ENCODE measurements at regions not wholly inside any gene's neighbourhood (a gene's known extent, or its start where the extent isn't known, plus 50 kb on each side); places are given as distances from the start of the nearest gene placed in this dataset.

GRCh38 chr21:23463365-23463764, 2143.9 kb downstream of the MRPL39 start:
- TF ChIP-seq CTCF (IDR thresholded peaks at IDR 0.05), result no peak
- TF ChIP-seq EP300 (IDR thresholded peaks at IDR 0.05), result no peak
- TF ChIP-seq POLR2AphosphoS5 (IDR thresholded peaks at IDR 0.05), result no peak
- no peak for TF ChIP-seq POLR2A (IDR thresholded peaks at IDR 0.05)
- Histone ChIP-seq H3K36me3 (no peaks in the 10 kb centered on the region), H3K27me3 (no peaks in the 10 kb centered on the region), H3K4me3 (no peak overlapping the region), H3K4me1 (no peaks in the 10 kb centered on the region), H3K27ac (no peak overlapping the region), H3K9me3 (no peaks in the 10 kb centered on the region)
- intact Hi-C loops (cut with DNase I), result no loop called here
- WGBS, 2 donors, result 45 to 80% methylated on average over 1 of the region's 1 CpG
- DNase-seq, result no peak

GRCh38 chr21:23455676-23456075, 2151.6 kb downstream of the MRPL39 start:
- intact Hi-C loops (cut with DNase I), result no loop called here
- DNase-seq, result no peak
- Histone ChIP-seq H3K4me3 (no peak overlapping the region), H3K9me3 (peaks cover 0 to 4% (median 0%) of the 10 kb centered on the region in 4 donors), H3K27me3 (no peaks in the 10 kb centered on the region), H3K27ac (no peak overlapping the region), H3K36me3 (no peaks in the 10 kb centered on the region), H3K4me1 (no peaks in the 10 kb centered on the region)
- TF ChIP-seq CTCF (IDR thresholded peaks at IDR 0.05) (no peak), EP300 (IDR thresholded peaks at IDR 0.05) (no peak), POLR2AphosphoS5 (IDR thresholded peaks at IDR 0.05) (no peak), POLR2A (IDR thresholded peaks at IDR 0.05) (no peak)
- 55 to 77% methylated on average over 4 of the region's 4 CpGs for WGBS, 2 donors

GRCh38 chr21:23452384-23453083, 2154.7 kb downstream of the MRPL39 start:
- H3K27ac ChIP-seq, result no peak overlapping the region
- no peaks in the 10 kb centered on the region for H3K27me3 ChIP-seq
- H3K9me3 ChIP-seq, result peaks cover 0 to 7% (median 0%) of the 10 kb centered on the region in 4 donors
- TF ChIP-seq EP300 (IDR thresholded peaks at IDR 0.05), result no peak
- no peak for TF ChIP-seq CTCF (IDR thresholded peaks at IDR 0.05)
- no peak for TF ChIP-seq POLR2AphosphoS5 (IDR thresholded peaks at IDR 0.05)
- DNase-seq, result no peak
- intact Hi-C loops (cut with DNase I), result no loop called here
- H3K36me3 ChIP-seq, result no peaks in the 10 kb centered on the region
- 46 to 60% methylated on average over 19 of the region's 19 CpGs for WGBS, 2 donors
- H3K4me1 ChIP-seq, result no peaks in the 10 kb centered on the region
- H3K4me3 ChIP-seq, result no peak overlapping the region

- no peak for TF ChIP-seq POLR2AphosphoS5 (IDR thresholded peaks at IDR 0.05)
- no peak for TF ChIP-seq CTCF (IDR thresholded peaks at IDR 0.05)
- TF ChIP-seq POLR2A (IDR thresholded peaks at IDR 0.05), result no peak
- TF ChIP-seq EP300 (IDR thresholded peaks at IDR 0.05), result no peak
- intact Hi-C loops (cut with DNase I), result no loop called here
- Histone ChIP-seq H3K9me3 (peaks cover 0 to 3% (median 0%) of the 10 kb centered on the region in 4 donors), H3K27ac (no peak overlapping the region), H3K4me3 (no peak overlapping the region), H3K36me3 (no peaks in the 10 kb centered on the region), H3K4me1 (no peaks in the 10 kb centered on the region), H3K27me3 (no peaks in the 10 kb centered on the region)
- DNase-seq, result no peak
- WGBS, 2 donors, result 64 to 79% methylated on average over 1 of the region's 1 CpG
Measured at GRCh38 chr21:23445307-23445706, 2162.0 kb downstream of the MRPL39 start.

- intact Hi-C loops (cut with DNase I), result no loop called here
Measured at GRCh38 chr21:23438081-23438480, 2169.2 kb downstream of the MRPL39 start.

More at GRCh38 chr21:23438081-23438480, 2169.2 kb downstream of the MRPL39 start:
- Histone ChIP-seq H3K4me3 (no peak overlapping the region), H3K27me3 (no peaks in the 10 kb centered on the region), H3K36me3 (no peaks in the 10 kb centered on the region), H3K9me3 (peaks cover 0 to 4% (median 0%) of the 10 kb centered on the region in 4 donors), H3K27ac (no peak overlapping the region), H3K4me1 (no peaks in the 10 kb centered on the region)
- no peak for DNase-seq
- TF ChIP-seq POLR2AphosphoS5 (IDR thresholded peaks at IDR 0.05), result no peak
- TF ChIP-seq EP300 (IDR thresholded peaks at IDR 0.05), result no peak
- no peak for TF ChIP-seq CTCF (IDR thresholded peaks at IDR 0.05)
- TF ChIP-seq POLR2A (IDR thresholded peaks at IDR 0.05), result no peak
